ENCODE measurements at regions not wholly inside any gene's neighbourhood (a gene's known extent, or its start where the extent isn't known, plus 50 kb on each side); places are given as distances from the start of the nearest gene placed in this dataset.

DNA sequence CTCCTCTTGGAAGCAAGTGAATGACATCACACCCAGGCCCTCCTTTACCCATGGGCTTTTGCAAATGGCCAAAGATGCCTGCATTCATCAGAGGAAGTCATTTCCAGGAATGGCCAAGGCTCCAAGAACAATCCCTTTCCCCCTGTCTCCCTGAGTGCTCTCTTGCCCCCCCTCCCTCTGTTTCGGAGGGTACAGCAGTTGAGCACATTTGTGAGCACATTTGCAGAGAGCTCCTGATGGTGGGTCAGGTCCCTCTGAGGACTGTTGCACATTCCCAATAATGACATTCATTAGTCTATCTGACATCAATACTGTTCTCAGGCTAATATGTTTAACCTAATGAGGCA lies 113.4 kb downstream of the MATN1 start:
- no peak for DNase-seq (ENCODE audit: insufficient read length, low spot score)
- no peak for FAIRE-seq
- TF ChIP-seq, protein P1, sequence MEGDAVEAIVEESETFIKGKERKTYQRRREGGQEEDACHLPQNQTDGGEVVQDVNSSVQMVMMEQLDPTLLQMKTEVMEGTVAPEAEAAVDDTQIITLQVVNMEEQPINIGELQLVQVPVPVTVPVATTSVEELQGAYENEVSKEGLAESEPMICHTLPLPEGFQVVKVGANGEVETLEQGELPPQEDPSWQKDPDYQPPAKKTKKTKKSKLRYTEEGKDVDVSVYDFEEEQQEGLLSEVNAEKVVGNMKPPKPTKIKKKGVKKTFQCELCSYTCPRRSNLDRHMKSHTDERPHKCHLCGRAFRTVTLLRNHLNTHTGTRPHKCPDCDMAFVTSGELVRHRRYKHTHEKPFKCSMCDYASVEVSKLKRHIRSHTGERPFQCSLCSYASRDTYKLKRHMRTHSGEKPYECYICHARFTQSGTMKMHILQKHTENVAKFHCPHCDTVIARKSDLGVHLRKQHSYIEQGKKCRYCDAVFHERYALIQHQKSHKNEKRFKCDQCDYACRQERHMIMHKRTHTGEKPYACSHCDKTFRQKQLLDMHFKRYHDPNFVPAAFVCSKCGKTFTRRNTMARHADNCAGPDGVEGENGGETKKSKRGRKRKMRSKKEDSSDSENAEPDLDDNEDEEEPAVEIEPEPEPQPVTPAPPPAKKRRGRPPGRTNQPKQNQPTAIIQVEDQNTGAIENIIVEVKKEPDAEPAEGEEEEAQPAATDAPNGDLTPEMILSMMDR (IDR thresholded peaks at IDR 0.05; ENCODE audit: insufficient read depth, missing control alignments) = no peak

DNA sequence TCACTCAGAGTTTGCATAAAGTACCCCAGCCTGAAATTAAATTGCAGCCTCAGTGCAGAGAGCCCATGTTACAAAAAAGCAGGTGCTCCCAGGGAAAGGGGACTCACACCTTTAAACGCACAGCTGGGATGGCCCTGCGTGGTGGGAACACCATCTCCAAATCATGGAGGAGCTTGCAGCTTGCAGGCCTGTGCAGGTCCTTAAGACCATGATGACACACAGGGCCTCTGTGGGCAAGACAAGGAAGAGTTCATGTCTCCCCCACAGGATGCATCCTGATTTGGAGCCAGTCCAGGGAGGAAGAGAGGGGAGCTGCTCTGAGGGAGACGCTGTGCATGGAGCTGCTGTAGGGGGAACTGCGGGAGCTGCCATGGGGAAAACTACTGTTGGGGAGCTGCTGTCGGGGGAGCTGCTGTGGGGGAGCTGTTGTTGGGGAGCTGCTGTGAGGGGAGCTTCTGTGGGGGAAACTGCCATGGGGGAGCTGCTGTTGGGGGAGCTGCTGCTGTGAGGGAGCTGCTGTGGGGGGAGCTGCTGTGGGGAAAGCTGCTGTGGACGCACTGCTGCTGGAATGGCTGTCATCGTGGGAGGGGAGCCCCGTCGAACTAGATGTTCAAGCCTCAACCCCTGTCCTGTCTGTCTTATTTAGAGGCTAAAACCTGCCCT lies 113.9 kb downstream of the MATN1 start:
- FAIRE-seq (no peak), DNase-seq (ENCODE audit: insufficient read length, low spot score) (no peak)
- TF ChIP-seq, protein P1 (IDR thresholded peaks at IDR 0.05; ENCODE audit: insufficient read depth, missing control alignments) = no peak

DNA sequence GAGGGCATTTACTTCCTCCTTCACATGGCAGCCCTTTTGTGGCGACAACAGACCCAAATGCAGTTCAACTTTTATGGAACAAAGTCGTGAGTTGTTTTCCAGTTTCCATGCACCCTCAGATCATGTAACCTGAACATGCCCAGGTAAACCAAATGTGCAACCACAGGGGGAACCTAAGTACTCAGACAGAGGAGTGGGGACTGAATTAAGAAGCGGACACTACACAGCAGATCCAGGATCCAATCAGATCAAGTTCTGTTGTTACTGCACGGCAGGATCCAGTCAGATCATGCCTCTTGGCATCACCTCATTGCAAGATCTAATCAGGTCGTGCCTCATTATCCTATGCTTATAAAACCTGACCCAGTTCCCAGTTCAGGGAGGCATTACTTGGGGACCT lies 115.7 kb downstream of the MATN1 start:
- no peak for DNase-seq (ENCODE audit: insufficient read length, low spot score)
- no peak for FAIRE-seq
- TF ChIP-seq, protein P1 (IDR thresholded peaks at IDR 0.05; ENCODE audit: insufficient read depth, missing control alignments) = no peak

DNA sequence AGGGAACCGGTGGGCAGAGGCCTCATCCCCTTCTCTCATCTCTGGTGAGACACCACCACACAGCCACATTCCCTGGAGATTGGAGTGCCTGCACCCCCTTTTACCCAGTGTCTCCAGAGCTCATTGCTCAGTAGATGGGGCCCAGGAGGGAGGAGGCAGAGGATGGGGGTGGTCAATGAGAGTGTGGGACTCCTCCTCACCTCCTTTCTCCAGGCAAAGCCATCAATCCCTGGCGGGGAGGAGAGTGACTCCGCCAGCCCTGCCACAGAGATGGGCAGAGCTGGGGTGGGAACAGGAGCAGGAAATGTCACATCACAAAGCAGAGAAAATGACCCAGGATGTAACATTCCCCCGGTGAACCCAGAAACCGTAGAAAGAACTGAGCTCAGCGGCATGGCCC lies 117.2 kb downstream of the MATN1 start:
- no peak for DNase-seq (ENCODE audit: insufficient read length, low spot score)
- TF ChIP-seq, protein P1 (IDR thresholded peaks at IDR 0.05; ENCODE audit: insufficient read depth, missing control alignments) = no peak
- FAIRE-seq = no peak

DNA sequence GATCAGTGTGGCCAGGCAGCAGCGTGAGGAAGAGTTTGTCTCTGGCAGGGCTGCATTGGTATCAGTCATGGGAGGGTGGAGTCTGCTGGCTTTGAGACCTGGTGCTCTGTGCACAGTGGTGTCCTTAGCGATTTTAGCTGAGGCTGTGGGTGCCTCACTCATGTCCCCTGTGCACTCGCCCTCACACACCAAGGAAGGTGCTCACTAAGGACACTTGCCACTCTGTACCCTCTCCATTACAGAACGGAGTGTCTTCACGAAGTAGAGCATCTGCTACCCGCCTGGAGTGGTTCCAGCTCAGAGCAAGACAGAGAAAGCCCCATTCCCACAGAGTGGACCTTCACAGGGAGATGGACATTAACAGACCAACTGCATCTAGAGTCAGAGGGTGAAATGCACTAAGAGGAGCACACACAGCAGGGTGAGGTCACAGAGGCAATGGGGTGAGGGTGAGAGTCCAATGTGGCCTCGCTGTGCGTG lies 117.9 kb downstream of the MATN1 start:
- DNase-seq (ENCODE audit: insufficient read length, low spot score) (no peak), FAIRE-seq (no peak)
- TF ChIP-seq, protein P1 (IDR thresholded peaks at IDR 0.05; ENCODE audit: insufficient read depth, missing control alignments) = no peak

DNA sequence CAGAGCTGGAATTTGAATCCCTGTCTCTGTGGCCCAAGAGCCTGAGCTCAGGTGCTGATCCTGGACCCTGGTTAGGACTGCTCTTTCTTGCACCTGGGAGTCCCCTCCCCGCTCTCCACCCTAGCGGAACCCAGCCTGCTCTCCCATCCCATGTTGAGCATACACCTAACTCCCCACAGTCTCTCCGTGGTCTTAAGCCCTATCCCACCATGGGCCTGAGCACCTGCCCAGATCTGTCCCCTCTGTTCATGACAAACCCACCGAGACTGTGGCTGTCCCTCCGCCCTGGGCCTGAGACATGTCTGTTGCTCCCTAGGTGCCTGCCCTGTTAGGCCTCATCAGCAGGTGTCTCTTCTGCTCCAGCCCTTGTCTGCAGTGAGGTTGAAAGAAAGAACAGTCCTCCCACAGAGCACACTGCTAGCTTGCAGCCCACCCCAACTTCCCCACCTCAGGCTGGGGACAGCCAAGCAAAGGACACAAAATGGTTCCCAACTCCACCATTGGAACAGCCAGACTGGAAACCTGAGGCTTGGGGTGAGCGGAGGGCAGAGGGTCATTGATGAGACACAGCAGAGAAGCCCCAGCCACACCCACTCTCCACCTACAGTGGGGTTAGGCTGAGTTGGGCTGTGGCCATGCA lies 118.5 kb downstream of the MATN1 start:
- no peak for DNase-seq (ENCODE audit: insufficient read length, low spot score)
- no peak for FAIRE-seq
- TF ChIP-seq, protein P1 (IDR thresholded peaks at IDR 0.05; ENCODE audit: insufficient read depth, missing control alignments) = no peak

All from D721Med (cell line).